H9 (cell line): ENCODE measurements at regions not wholly inside any gene's neighbourhood (a gene's known extent, or its start where the extent isn't known, plus 50 kb on each side); places are given as distances from the start of the nearest gene placed in this dataset.

Experiments used
- DNase-seq: peaks from one replicate; pipeline ENCODE4 v3.0.0-alpha.2; 2017
- H2AFZ ChIP-seq: one replicate; pipeline ENCODE4 v1.6.1; 2013; ENCODE audit warnings: mild to moderate bottlenecking, low read length, control low read depth, moderate library complexity
- H2AK5ac ChIP-seq: 2 replicates; pipeline ENCODE4 v1.6.1; 2013; ENCODE audit warnings: low read length, control low read depth, mixed read lengths; ENCODE audit not compliant: insufficient read length
- H2BK120ac ChIP-seq: one replicate; pipeline ENCODE4 v1.6.1; 2013; ENCODE audit warnings: low read depth, mild to moderate bottlenecking, low read length, control low read depth, inconsistent platforms; ENCODE audit not compliant: poor library complexity, severe bottlenecking
- H2BK12ac ChIP-seq: 2 replicates; pipeline ENCODE4 v1.6.1; 2013; ENCODE audit warnings: low read length, control low read depth, mixed read lengths, low read depth; ENCODE audit not compliant: insufficient read length
- H2BK15ac ChIP-seq: 2 replicates; pipeline ENCODE4 v1.6.1; 2013; ENCODE audit warnings: low read depth, low read length, control low read depth
- H2BK20ac ChIP-seq: one replicate; pipeline ENCODE4 v1.6.1; 2013; ENCODE audit warnings: low read depth, mild to moderate bottlenecking, low read length, control low read depth, inconsistent platforms; ENCODE audit not compliant: poor library complexity, severe bottlenecking
- H2BK5ac ChIP-seq: 2 replicates; pipeline ENCODE4 v1.6.1; 2013; ENCODE audit warnings: low read length, control low read depth, mixed read lengths; ENCODE audit not compliant: insufficient read length
- H3K14ac ChIP-seq: 2 replicates; pipeline ENCODE4 v1.6.1; 2013; ENCODE audit warnings: low read length, control low read depth; ENCODE audit not compliant: insufficient read depth
- H3K18ac ChIP-seq: 2 replicates; pipeline ENCODE4 v1.6.1; 2013; ENCODE audit warnings: low read depth, mild to moderate bottlenecking, mixed read lengths, low read length, control low read depth; ENCODE audit not compliant: insufficient read length
- H3K23ac ChIP-seq: 2 replicates; pipeline ENCODE4 v1.6.1; 2013; ENCODE audit warnings: low read length, control low read depth, mixed read lengths, low read depth; ENCODE audit not compliant: insufficient read length
- H3K23me2 ChIP-seq: 2 replicates; pipeline ENCODE4 v1.6.1; 2013; ENCODE audit warnings: low read depth, mild to moderate bottlenecking, mixed read lengths, low read length, control low read depth; ENCODE audit not compliant: insufficient read length, poor library complexity, severe bottlenecking
- H3K27ac ChIP-seq: 2 replicates; pipeline ENCODE4 v1.5.1; 2013; ENCODE audit warnings: low read length, control low read depth, mixed read lengths, low read depth; ENCODE audit not compliant: insufficient read length
- H3K27me3 ChIP-seq: 2 replicates; pipeline ENCODE4 v1.6.1; 2013; ENCODE audit warnings: low read length, control low read depth, inconsistent platforms; ENCODE audit not compliant: insufficient read depth
- H3K4ac ChIP-seq: 2 replicates; pipeline ENCODE4 v1.6.1; 2013; ENCODE audit warnings: low read depth, mild to moderate bottlenecking, control low read depth, inconsistent platforms, low read length, moderate library complexity
- H3K4me1 ChIP-seq: 2 replicates; pipeline ENCODE4 v1.6.1; 2013; ENCODE audit warnings: low read length, control low read depth, inconsistent platforms; ENCODE audit not compliant: insufficient read depth
- H3K4me2 ChIP-seq: 2 replicates; pipeline ENCODE4 v1.6.1; 2013; ENCODE audit warnings: low read length, control low read depth, mixed read lengths; ENCODE audit not compliant: insufficient read length, insufficient read depth
- H3K56ac ChIP-seq: 2 replicates; pipeline ENCODE4 v1.6.1; 2013; ENCODE audit warnings: low read depth, mild to moderate bottlenecking, mixed read lengths, low read length, control low read depth; ENCODE audit not compliant: insufficient read length
- H3K79me1 ChIP-seq: 2 replicates; pipeline ENCODE4 v1.6.1; 2013; ENCODE audit warnings: low read depth, mild to moderate bottlenecking, moderate library complexity, low read length, control low read depth, inconsistent platforms; ENCODE audit not compliant: insufficient read depth, poor library complexity, severe bottlenecking
- H3K79me2 ChIP-seq: 2 replicates; pipeline ENCODE4 v1.6.1; 2013; ENCODE audit warnings: low read length, control low read depth, inconsistent platforms; ENCODE audit not compliant: insufficient read depth
- H3K9ac ChIP-seq: 2 replicates; pipeline ENCODE4 v1.6.1; 2013; ENCODE audit warnings: low read length, control low read depth, mixed read lengths; ENCODE audit not compliant: insufficient read length; ENCODE audit errors: extremely low read depth
- H3K9me3 ChIP-seq: one replicate; pipeline ENCODE4 v1.6.1; 2013; ENCODE audit warnings: low read depth, low read length, inconsistent platforms; ENCODE audit not compliant: control insufficient read depth
- H3T11ph ChIP-seq: one replicate; pipeline ENCODE4 v1.6.1; 2013; ENCODE audit warnings: mild to moderate bottlenecking, low read length, control low read depth, inconsistent platforms
- H4K20me1 ChIP-seq: one replicate; pipeline ENCODE4 v1.6.1; 2013; ENCODE audit not compliant: control insufficient read depth, insufficient read length, insufficient read depth
- H4K5ac ChIP-seq: 2 replicates; pipeline ENCODE4 v1.6.1; 2013; ENCODE audit warnings: low read depth, mild to moderate bottlenecking, mixed read lengths, low read length, control low read depth; ENCODE audit not compliant: insufficient read length
- H4K8ac ChIP-seq: replicated peaks from 2 replicates; pipeline ENCODE4 v1.6.1; 2013; ENCODE audit warnings: low read length, control low read depth, mixed read lengths, low read depth; ENCODE audit not compliant: insufficient read length
- H4K91ac ChIP-seq: 2 replicates; pipeline ENCODE4 v1.6.1; 2013; ENCODE audit warnings: low read depth, mild to moderate bottlenecking, moderate library complexity, mixed read lengths, low read length, control low read depth; ENCODE audit not compliant: insufficient read length
- H3K27ac Mint-ChIP-seq, 3 experiments: 2 replicates in 2 of 3; 3 replicates in 1 of 3; pipeline ENCODE4 v1.8.0; 2020 to 2021; ENCODE audit warnings: mixed read lengths in 3 of 3, mild to moderate bottlenecking in 1 of 3, moderate library complexity in 1 of 3
- H3K27me3 Mint-ChIP-seq: 2 replicates; pipeline ENCODE4 v1.8.0; 2021; ENCODE audit warnings: low read depth, mild to moderate bottlenecking, moderate library complexity, mixed read lengths
- H3K36me3 Mint-ChIP-seq, 3 experiments: 2 replicates in 2 of 3; 3 replicates in 1 of 3; pipeline ENCODE4 v1.8.0; 2020 to 2021; ENCODE audit warnings: low read depth in 3 of 3, mixed read lengths in 3 of 3; ENCODE audit not compliant: insufficient read depth in 1 of 3
- H3K4me1 Mint-ChIP-seq, 2 experiments: 2 replicates each; pipeline ENCODE4 v1.8.0; 2020; ENCODE audit warnings: mixed read lengths in 2 of 2
- H3K4me3 Mint-ChIP-seq, 2 experiments: 2 replicates in 1 of 2; 3 replicates in 1 of 2; pipeline ENCODE4 v1.8.0; 2020 to 2021; ENCODE audit warnings: mild to moderate bottlenecking in 2 of 2, mixed read lengths in 2 of 2, moderate library complexity in 1 of 2
- H3K9me3 Mint-ChIP-seq, 2 experiments: 2 replicates in 1 of 2; 3 replicates in 1 of 2; pipeline ENCODE4 v1.8.0; 2020; ENCODE audit warnings: mild to moderate bottlenecking in 2 of 2, mixed read lengths in 2 of 2, moderate library complexity in 1 of 2
- WGBS: extraction: QIAGEN DNeasy Blood & Tissue Kit; methylation state at CpG from one replicate; pipeline ENCODE4 v1.1.7; 2013; ENCODE audit warnings: missing lambda C conversion rate, low lambda C conversion rate, mixed read lengths; ENCODE audit not compliant: insufficient read length; ENCODE audit errors: extremely low coverage; 5-methylcytosine and 5-hydroxymethylcytosine counted together
- TF ChIP-seq, protein P1 (sequence below): fragments of 200-600 bp; sonication (generic); conservative IDR thresholded peaks from 3 replicates; pipeline ENCODE4 v1.8.0; 2021; ENCODE audit warnings: antibody characterized with exemption, mild to moderate bottlenecking

DNA sequence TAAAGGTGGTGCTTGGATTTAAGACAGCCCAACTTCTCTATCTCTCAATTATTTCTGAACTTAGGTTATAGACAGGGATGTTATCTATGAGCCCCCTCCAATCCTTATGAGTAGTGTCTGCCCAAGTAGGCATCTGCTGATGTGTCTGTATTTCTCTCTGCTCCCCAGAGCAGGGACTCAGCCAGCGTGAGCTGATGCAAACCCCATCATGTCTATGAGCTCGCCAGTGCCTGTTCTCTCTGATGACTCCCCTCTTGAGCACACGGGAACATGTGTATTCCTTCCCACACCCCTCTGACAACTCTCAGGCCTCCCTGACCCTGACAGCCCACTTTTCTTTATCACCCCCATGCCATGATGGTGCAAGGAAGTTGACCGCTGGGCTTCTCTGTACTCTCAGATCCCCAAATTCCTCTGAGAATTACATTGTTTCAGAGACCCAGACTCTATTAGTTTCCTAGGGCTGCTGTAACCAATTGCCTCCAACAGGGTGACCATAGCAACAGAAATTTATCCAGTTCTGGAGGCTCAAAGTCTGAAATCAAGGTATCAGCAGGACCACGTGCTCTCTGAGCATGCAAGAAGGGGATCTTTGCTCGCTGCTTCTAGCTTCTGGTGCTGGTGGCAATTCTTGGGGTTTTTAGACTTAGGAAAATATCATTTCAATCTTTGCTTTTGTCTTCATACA is 73.5 kb upstream of the ST8SIA2 start:
- WGBS, result no CpG with 5 or more reads among the region's 6 CpGs
- H3K27me3 Mint-ChIP-seq, result peaks cover 3% of the 10 kb centered on the region
- Histone ChIP-seq H2BK5ac (no peak overlapping the region), H3K4ac (no peak overlapping the region), H3K23me2 (no peaks in the 10 kb centered on the region), H3K9ac (no peak overlapping the region), H3K79me2 (no peaks in the 10 kb centered on the region), H3K27ac (no peak overlapping the region), H3K14ac (no peak overlapping the region), H4K20me1 (no peaks in the 10 kb centered on the region), H2AFZ (no peak overlapping the region), H4K5ac (no peak overlapping the region), H4K8ac (no peak overlapping the region), H2BK120ac (no peak overlapping the region), H3K56ac (no peak overlapping the region), H3K27me3 (no peaks in the 10 kb centered on the region), H2BK20ac (no peak overlapping the region), H4K91ac (no peak overlapping the region), H3K79me1 (no peaks in the 10 kb centered on the region), H3K18ac (no peak overlapping the region), H2BK12ac (no peak overlapping the region), H3T11ph (no peak overlapping the region), H3K9me3 (no peaks in the 10 kb centered on the region), H3K4me2 (no peak overlapping the region), H2BK15ac (no peak overlapping the region), H3K23ac (no peak overlapping the region), H2AK5ac (no peak overlapping the region), H3K4me1 (no peaks in the 10 kb centered on the region)
- no peaks in the 10 kb centered on the region for H3K9me3 Mint-ChIP-seq
- H3K4me1 Mint-ChIP-seq, result no peaks in the 10 kb centered on the region
- no peaks in the 10 kb centered on the region; a peak in 1 of 7 replicates for H3K36me3 Mint-ChIP-seq
- no peak overlapping the region for H3K4me3 Mint-ChIP-seq
- H3K27ac Mint-ChIP-seq, result no peak overlapping the region
- TF ChIP-seq, protein P1, sequence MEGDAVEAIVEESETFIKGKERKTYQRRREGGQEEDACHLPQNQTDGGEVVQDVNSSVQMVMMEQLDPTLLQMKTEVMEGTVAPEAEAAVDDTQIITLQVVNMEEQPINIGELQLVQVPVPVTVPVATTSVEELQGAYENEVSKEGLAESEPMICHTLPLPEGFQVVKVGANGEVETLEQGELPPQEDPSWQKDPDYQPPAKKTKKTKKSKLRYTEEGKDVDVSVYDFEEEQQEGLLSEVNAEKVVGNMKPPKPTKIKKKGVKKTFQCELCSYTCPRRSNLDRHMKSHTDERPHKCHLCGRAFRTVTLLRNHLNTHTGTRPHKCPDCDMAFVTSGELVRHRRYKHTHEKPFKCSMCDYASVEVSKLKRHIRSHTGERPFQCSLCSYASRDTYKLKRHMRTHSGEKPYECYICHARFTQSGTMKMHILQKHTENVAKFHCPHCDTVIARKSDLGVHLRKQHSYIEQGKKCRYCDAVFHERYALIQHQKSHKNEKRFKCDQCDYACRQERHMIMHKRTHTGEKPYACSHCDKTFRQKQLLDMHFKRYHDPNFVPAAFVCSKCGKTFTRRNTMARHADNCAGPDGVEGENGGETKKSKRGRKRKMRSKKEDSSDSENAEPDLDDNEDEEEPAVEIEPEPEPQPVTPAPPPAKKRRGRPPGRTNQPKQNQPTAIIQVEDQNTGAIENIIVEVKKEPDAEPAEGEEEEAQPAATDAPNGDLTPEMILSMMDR, result 0 out of 3 replicates have a peak, but pooled peaks have one; percentile 15
- DNase-seq, result no peak
